Breast epithelium (tissue), 3 donors: ENCODE measurements at regions not wholly inside any gene's neighbourhood (a gene's known extent, or its start where the extent isn't known, plus 50 kb on each side); places are given as distances from the start of the nearest gene placed in this dataset.

Source experiments
- POLR2A ChIP-seq: fragments of 450-650 bp; IDR thresholded peaks from one replicate; pipeline ENCODE4 v1.6.1; 2016; ENCODE audit warnings: antibody characterized with exemption, mild to moderate bottlenecking, moderate library complexity
- POLR2AphosphoS5 ChIP-seq, 3 donors: sonication (generic); formaldehyde crosslinking; IDR thresholded peaks; one replicate each; pipeline ENCODE4 v1.6.1; 2017; ENCODE audit warnings: antibody characterized with exemption in 3 of 3
- TF ChIP-seq, protein P1 (sequence below), 3 donors: fragments of 450-650 bp; IDR thresholded peaks; one replicate each; pipeline ENCODE4 v1.5.1; 2016 to 2017; ENCODE audit warnings: antibody characterized with exemption in 3 of 3, mild to moderate bottlenecking in 3 of 3, moderate library complexity in 3 of 3

DNA sequence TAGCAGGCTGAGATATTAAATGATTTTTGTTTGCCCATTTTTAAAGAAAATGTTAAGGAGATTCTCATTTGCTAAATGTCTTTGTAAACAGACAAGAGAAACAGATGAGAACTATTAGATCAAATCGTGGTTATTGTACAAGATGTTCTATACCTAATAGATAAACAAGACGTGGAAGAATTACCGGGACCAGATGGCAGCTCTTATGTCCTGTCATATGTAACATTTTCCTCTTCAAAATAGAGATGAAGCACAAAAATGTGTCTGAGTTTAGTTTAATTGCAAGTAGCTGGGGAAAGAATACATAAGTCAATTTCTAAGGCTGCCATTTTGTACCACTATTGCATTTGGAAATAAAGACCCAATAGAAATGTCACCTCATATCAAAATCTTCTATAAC, 553.7 kb downstream of the TUSC7 start:
- no peak for TF ChIP-seq POLR2AphosphoS5 (IDR thresholded peaks at IDR 0.05)
- TF ChIP-seq, protein P1, sequence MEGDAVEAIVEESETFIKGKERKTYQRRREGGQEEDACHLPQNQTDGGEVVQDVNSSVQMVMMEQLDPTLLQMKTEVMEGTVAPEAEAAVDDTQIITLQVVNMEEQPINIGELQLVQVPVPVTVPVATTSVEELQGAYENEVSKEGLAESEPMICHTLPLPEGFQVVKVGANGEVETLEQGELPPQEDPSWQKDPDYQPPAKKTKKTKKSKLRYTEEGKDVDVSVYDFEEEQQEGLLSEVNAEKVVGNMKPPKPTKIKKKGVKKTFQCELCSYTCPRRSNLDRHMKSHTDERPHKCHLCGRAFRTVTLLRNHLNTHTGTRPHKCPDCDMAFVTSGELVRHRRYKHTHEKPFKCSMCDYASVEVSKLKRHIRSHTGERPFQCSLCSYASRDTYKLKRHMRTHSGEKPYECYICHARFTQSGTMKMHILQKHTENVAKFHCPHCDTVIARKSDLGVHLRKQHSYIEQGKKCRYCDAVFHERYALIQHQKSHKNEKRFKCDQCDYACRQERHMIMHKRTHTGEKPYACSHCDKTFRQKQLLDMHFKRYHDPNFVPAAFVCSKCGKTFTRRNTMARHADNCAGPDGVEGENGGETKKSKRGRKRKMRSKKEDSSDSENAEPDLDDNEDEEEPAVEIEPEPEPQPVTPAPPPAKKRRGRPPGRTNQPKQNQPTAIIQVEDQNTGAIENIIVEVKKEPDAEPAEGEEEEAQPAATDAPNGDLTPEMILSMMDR (IDR thresholded peaks at IDR 0.05) = no peak
- TF ChIP-seq POLR2A = no peak
